NCI-H774 (cell line): ENCODE measurements at regions not wholly inside any gene's neighbourhood (a gene's known extent, or its start where the extent isn't known, plus 50 kb on each side); places are given as distances from the start of the nearest gene placed in this dataset.
"Not testable (repeated sequence)": the region's sequence is repeated elsewhere in the genome, so short reads cannot be mapped to it uniquely, and the experiment has no call there.

Source experiments
- DNase-seq: peaks from one replicate; lab custom pipeline; 2025; lab: John Stamatoyannopoulos, UW

GRCh38 chr18:76307293-76307690, 187.8 kb downstream of the ZNF516 start:
- no peak for DNase-seq

DNA sequence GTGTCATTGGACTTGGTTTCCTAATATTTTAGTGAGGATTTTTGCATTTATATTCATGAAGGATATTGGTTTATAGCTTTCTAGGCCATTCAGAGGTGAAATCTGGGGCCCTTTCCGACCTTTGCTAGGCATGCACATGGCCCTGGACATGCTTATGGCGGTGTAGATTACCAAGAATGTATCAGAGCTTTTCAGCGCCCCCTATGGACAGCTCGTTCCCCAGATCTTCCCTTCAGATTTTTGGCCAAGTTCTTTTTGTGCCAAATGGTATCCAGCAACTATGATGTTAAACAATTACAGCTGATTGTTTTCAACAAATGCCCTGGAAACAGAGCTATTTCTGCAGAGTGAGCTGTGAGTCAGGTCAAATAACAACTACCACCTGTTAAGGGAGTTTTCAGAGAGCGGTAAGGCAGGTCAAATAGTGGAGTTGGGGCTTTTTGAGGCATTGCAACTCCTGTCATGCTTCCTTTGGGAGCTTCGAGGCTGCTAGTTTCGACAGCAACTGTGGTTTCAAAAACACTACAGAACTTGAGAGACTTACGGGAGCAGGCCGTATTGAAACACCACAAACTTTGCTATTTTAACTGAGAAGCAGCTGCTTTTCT, 188.3 kb downstream of the ZNF516 start:
- DNase-seq, result no peak

DNA sequence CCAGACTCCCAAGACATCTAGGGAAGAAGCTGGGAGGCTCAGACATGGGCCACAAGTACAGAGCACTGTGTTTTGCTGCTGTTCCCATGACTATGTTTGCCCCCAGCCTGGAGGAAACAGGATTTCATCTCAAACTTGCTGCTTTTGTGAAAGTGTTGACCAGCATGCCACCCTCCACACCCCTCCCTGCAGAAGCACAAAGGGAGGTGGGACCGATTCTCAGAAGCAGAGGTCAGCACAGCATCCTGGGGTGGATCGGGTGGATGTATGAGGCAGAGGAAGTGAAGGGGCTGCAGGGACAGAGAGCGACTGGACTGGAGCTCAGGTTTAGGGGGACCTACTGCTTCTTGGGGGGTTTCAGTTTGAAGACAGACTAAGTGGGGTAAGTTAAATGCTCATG, 209.2 kb downstream of the ZNF516 start:
- DNase-seq, result no peak

DNA sequence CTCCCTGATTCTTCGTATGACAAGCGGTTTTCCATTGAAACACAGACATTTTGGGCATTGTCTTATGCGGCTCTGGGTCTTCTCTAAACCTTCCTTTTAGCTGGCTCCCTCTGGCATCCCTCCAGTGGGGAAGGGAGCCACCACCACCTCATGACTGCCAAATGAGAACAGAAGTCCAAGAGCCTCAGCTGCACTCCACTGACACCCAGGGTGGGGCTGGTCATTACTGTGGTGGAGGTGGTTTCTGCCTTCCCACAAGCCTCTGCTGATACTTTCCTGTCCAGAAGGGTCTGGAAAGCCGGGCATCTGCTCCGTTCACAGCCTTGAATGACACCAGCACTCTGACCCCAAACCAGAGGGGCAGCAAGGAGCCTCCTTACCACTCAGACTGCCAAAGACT, 213.5 kb downstream of the ZNF516 start:
- no peak for DNase-seq

- no peak for DNase-seq
These were observed 217.2 kb downstream of the ZNF516 start for GRCh38 chr18:76277801-76278200.

- DNase-seq, result no peak
These were observed 219.2 kb downstream of the ZNF516 start for GRCh38 chr18:76275727-76276313.

DNA sequence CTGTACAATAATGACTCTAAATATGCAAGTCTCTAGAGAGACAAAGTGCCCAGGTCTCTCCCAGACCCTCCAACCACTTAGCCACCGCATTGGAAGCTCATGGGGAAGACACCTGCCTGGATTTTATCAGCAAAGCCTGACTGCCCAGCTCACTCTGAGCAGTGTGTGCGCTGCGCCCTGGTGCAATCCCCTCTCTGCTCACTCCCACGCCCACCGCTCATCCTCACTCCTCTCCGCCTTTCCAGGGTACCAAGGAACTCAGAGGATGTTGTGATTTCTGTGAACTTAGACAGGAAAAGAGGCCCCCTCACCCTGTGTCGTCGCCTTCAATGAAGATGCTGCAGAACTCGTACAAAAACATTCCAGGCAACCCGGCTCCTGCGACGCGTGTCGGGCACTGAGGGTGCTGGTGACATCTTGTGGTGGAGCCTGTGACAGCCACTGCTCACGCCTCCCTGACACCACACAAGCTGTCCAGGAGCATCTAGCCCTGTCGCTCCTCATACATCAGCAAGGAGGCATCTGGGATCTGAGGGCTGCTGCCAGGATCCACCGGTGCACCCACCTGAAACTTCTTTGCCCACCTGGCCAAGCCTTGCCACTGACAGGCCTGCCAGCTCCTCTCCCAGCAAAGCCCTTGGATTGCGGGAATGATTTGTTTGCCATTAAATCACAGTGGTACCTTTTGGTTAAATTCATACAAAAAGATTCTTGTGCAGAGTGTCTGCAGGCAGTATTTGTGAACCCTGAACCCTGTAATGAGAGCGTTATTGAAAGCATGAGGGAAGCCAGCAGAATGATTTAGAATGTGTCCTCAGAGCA, 220.4 kb downstream of the ZNF516 start:
- no peak for DNase-seq

- DNase-seq, result no peak
These were observed 221.1 kb downstream of the ZNF516 start for GRCh38 chr18:76273956-76274355.

- no peak for DNase-seq
These were observed 222.0 kb downstream of the ZNF516 start for GRCh38 chr18:76273036-76273545.

- DNase-seq, result not testable (repeated sequence)
These were observed 227.6 kb downstream of the ZNF516 start for GRCh38 chr18:76267423-76267822.

- DNase-seq, result no peak
These were observed 228.6 kb downstream of the ZNF516 start for GRCh38 chr18:76266236-76266991.

GRCh38 chr18:76265497-76266235, 229.4 kb downstream of the ZNF516 start:
- no peak for DNase-seq

DNA sequence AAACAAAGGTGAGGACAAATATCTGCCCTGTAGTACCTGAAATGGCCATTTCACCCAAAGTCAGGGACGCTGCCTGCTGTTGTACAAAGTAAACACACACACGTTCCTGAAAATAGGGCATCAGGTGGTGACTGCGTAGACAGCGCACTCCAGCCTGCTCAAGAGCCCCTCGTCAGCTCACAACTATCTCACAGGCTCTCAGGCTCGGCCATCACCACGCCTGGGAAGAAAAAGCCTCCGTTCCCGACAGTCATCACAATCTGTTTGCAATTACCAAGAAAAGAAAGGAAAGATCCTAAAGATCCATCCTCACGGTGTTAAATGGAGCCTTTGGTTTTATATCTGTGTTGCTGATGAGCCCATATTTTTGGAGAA, 230.2 kb downstream of the ZNF516 start:
- DNase-seq, result no peak

DNA sequence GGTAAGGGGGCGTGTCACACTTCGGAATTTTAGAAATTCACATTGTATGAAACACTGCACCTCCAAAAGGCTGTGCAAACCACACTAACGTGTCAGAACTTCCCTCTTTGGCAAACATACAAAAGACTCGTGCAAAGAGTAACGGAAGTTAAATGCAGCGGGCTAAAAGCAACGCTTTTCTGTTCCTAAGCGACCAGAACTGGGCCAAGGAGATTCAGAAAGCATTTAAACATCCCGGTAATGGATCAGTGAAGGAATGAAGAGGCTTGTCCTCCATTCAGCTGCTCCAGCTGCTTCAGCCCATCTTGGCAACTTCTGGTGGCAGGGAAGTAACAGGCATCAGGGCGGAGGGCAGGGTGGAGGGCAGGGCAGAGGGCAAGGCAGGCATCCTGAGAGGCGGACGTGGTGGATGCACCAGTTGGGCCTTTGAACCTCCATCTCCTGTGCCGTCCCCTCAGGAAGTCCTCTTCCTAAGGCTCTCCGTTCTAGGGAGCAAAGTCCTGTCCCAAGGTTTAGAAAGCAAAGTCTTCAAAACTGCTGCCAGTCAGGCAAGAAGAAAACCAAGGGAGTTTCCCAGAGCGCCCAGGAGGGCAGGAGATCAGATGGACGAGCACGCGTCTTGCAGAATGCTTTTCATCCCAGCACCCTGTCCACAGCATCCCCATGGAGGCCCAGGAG, 230.7 kb downstream of the ZNF516 start:
- DNase-seq, result no peak

DNA sequence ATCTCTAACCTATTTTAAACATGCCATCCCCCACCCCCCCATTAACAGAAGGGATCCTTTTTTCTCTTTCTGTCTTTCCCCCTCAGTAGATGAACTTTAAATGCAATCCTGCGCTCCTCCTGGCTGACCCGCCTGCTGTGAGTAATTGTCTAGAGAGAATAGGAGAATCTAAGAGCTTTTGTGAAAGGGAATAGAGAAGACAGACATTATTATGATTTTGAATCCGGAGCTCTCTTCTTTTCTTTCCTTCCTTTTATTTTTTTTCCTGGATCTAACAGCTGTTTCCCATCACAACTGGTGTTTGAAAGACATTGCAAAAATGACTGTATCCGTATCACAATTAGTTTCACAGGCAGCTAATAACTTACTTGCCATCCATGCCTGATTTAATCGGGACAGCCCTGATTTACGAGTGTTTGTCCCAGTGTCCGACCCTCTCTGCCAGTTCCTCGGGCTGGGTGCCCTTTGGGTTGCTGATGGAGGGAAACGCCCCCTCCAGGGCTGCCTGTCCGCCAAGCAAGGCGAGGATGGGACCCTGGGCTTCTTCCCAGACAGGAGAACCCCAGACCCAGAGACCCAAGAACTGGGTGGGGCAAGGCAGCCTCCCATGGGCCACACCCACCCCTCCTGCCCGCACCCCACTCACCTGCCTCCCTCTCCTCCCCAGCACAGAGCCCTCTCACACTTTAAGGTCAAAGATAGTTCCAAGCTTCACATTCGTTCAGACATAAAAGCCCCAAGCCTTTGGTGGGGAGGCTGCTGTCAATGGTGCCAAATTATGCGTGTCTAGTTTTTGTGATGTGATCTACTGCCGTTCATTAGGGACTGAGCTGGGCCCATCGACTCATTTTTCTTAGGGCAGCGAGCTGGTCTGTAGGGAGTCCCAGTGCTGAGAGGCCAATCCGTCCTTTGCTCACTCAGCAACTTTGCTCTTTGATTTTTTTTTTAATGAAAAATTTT, 231.7 kb downstream of the ZNF516 start:
- no peak for DNase-seq

DNA sequence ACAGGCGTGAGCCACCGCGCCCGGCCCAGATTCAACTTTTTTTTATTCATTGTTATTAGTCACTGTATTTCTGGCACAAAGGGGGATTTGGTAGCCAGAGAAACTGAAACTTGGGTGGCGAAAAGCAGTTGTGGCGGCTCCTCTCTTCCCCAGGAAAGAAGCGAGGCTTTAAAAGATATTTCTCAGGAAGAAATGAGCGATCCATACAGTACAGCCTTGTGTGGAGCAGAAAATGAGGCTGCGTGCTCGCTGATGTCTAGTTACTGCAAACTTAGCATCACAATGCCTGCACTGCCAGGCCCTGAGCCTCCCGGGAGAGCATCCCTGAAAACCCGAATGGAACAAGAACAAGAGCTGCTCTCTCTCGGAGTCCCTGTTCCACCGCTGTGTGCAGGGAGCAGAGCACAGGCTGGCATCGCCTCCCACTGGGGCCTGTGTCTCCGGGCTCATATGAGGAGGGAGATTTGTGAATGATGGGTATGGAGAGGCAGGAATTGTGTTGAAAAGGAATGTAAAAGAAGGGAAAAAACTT, 234.0 kb downstream of the ZNF516 start:
- no peak for DNase-seq

- no peak for DNase-seq
These were observed 235.3 kb downstream of the ZNF516 start for GRCh38 chr18:76259711-76260110.

- DNase-seq, result no peak
These were observed 235.9 kb downstream of the ZNF516 start for GRCh38 chr18:76259096-76259495.

- no peak for DNase-seq
These were observed 236.8 kb downstream of the ZNF516 start for GRCh38 chr18:76258209-76258608.
